Caco-2 (cell line): ENCODE measurements at regions not wholly inside any gene's neighbourhood (a gene's known extent, or its start where the extent isn't known, plus 50 kb on each side); places are given as distances from the start of the nearest gene placed in this dataset.

Source experiments
- BruUV-seq: library from RNA; stranded (reverse); fragments of 400-500 nt; replicated peaks from 2 replicates; lab custom pipeline; 2021; lab: Mats Ljungman, UMichigan
- CTCF ChIA-PET: fragments of 300-600 bp; sonication (Branson Sonifier 250); formaldehyde crosslinking; loops from one replicate; lab custom pipeline; 2022; ENCODE audit warnings: antibody characterized with exemption; lab: Charles Lee
- POLR2A ChIA-PET: fragments of 300-600 bp; sonication (Branson Sonifier 250); formaldehyde crosslinking; loops from one replicate; lab custom pipeline; 2022; ENCODE audit warnings: antibody characterized with exemption; lab: Charles Lee
- DNase-seq, 2 experiments: peaks; one replicate each; pipeline versions ENCODE4 v3.0.0 to v3.0.0-alpha.2; 2020 to 2022
- H3K27me3 ChIP-seq: replicated peaks from 2 replicates; pipeline ENCODE4 v1.6.0; 2011; ENCODE audit warnings: low read length; ENCODE audit not compliant: control insufficient read depth, insufficient read depth
- H3K36me3 ChIP-seq: 2 replicates; pipeline ENCODE4 v1.5.1; 2011; ENCODE audit warnings: low read length; ENCODE audit not compliant: control insufficient read depth, insufficient read depth
- H3K4me1 ChIP-seq: fragments of 250-450 bp; sonication (Bioruptor Pico); 2 replicates; pipeline ENCODE4 v1.5.1; 2020; ENCODE audit warnings: mild to moderate bottlenecking
- H3K4me3 ChIP-seq: 2 replicates; pipeline ENCODE4 v1.5.1; 2011; ENCODE audit warnings: low read depth, mild to moderate bottlenecking, control low read depth, low read length
- H3K9me3 ChIP-seq: fragments of 250-450 bp; sonication (Bioruptor Pico); 2 replicates; pipeline ENCODE4 v1.5.1; 2020; ENCODE audit warnings: mild to moderate bottlenecking, moderate library complexity
- H3K27ac Mint-ChIP-seq: one replicate; pipeline ENCODE4 v1.8.0; 2022; ENCODE audit warnings: mixed read lengths; ENCODE audit not compliant: unreplicated experiment
- H3K27me3 Mint-ChIP-seq: one replicate; pipeline ENCODE4 v1.8.0; 2022; ENCODE audit warnings: mixed read lengths; ENCODE audit not compliant: insufficient read depth, unreplicated experiment
- H3K36me3 Mint-ChIP-seq: one replicate; pipeline ENCODE4 v1.8.0; 2022; ENCODE audit warnings: mild to moderate bottlenecking, mixed read lengths; ENCODE audit not compliant: insufficient read depth, unreplicated experiment
- H3K4me1 Mint-ChIP-seq: one replicate; pipeline ENCODE4 v1.8.0; 2022; ENCODE audit warnings: low read depth, mixed read lengths; ENCODE audit not compliant: unreplicated experiment
- H3K4me3 Mint-ChIP-seq: one replicate; pipeline ENCODE4 v1.8.0; 2022; ENCODE audit warnings: mild to moderate bottlenecking, moderate library complexity, mixed read lengths; ENCODE audit not compliant: unreplicated experiment
- H3K9me3 Mint-ChIP-seq: one replicate; pipeline ENCODE4 v1.8.0; 2022; ENCODE audit warnings: mixed read lengths; ENCODE audit not compliant: unreplicated experiment
- intact Hi-C: fragments of 100-400 bp; cut with micrococcal nuclease; formaldehyde crosslinking; loops from one replicate; pipeline ENCODE4 v1.10.0; 2022; ENCODE audit not compliant: unreplicated experiment
- TF ChIP-seq, protein P1 (sequence below), 2 experiments: fragments of 200-600 bp in 1 of 2; IDR thresholded peaks; 1 replicate in 1 of 2; 2 replicates in 1 of 2; pipeline versions ENCODE4 v1.5.1 to v1.8.0; 2011 to 2022; ENCODE audit warnings: antibody characterized with exemption in 1 of 2, control low read depth in 1 of 2, inconsistent platforms in 1 of 2, low read depth in 1 of 2, low read length in 1 of 2, mild to moderate bottlenecking in 1 of 2, moderate library complexity in 1 of 2; ENCODE audit not compliant: insufficient read depth in 1 of 2, severe bottlenecking in 1 of 2, unreplicated experiment in 1 of 2

DNA sequence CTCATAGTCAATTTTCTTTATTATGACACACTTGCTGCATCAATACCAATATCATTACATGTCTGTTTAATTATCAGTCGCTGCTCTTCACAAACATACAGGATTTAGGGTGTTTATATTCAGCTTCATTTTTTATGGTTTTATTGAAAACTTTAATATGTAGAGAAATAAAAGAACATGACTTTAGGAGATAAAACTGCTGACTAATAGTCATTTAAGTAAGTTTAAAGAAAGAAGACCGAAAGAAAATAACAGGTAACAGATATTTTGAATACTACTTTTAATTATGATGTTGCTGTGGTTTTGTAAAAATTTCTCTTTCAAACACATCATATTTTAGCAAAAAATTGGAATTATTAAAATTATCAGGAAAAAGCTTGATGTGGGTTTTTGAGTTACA, 685.1 kb upstream of the BRINP3 start:
- no peaks in the 10 kb centered on the region for H3K36me3 Mint-ChIP-seq
- no peaks in the 10 kb centered on the region for H3K4me1 Mint-ChIP-seq
- Histone ChIP-seq H3K4me1 (no peaks in the 10 kb centered on the region), H3K36me3 (no peaks in the 10 kb centered on the region), H3K9me3 (no peaks in the 10 kb centered on the region), H3K4me3 (no peak overlapping the region), H3K27me3 (no peaks in the 10 kb centered on the region)
- ChIA-PET POLR2A (no interaction called here), CTCF (no interaction called here)
- intact Hi-C loops = no loop called here
- no peak for DNase-seq
- no peak overlapping the region for H3K4me3 Mint-ChIP-seq
- H3K9me3 Mint-ChIP-seq = no peaks in the 10 kb centered on the region
- no TSS peak for BruUV-seq
- TF ChIP-seq, protein P1, sequence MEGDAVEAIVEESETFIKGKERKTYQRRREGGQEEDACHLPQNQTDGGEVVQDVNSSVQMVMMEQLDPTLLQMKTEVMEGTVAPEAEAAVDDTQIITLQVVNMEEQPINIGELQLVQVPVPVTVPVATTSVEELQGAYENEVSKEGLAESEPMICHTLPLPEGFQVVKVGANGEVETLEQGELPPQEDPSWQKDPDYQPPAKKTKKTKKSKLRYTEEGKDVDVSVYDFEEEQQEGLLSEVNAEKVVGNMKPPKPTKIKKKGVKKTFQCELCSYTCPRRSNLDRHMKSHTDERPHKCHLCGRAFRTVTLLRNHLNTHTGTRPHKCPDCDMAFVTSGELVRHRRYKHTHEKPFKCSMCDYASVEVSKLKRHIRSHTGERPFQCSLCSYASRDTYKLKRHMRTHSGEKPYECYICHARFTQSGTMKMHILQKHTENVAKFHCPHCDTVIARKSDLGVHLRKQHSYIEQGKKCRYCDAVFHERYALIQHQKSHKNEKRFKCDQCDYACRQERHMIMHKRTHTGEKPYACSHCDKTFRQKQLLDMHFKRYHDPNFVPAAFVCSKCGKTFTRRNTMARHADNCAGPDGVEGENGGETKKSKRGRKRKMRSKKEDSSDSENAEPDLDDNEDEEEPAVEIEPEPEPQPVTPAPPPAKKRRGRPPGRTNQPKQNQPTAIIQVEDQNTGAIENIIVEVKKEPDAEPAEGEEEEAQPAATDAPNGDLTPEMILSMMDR (IDR thresholded peaks at IDR 0.05; ENCODE audit: insufficient read depth in 1 of 2, low read depth in 1 of 2, low read length in 1 of 2, severe bottlenecking in 1 of 2, unreplicated experiment in 1 of 2) = no peak
- H3K27me3 Mint-ChIP-seq = no peaks in the 10 kb centered on the region
- H3K27ac Mint-ChIP-seq = no peak overlapping the region

DNA sequence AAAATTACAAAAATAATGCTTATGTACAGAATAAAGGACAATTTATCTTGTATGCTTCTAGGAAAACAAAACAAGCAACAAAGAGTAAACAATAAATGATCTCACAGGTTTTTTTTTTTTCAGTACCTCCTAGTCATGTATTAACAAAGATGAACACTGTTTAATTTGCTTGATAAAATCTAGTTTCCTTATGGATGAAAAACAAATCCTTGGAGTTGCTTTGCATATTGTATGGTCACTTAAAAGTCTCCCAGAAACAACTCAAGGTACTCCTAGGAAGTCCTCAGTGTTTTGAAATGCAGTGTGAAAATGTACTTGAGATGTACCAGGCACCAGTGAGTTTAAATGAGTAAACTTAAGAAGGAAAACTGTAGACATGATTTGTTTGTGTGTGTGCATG, 686.0 kb upstream of the BRINP3 start:
- no peaks in the 10 kb centered on the region for H3K36me3 Mint-ChIP-seq
- intact Hi-C loops = no loop called here
- H3K27ac Mint-ChIP-seq = no peak overlapping the region
- DNase-seq = no peak
- Histone ChIP-seq H3K4me3 (no peak overlapping the region), H3K9me3 (no peaks in the 10 kb centered on the region), H3K4me1 (no peaks in the 10 kb centered on the region), H3K27me3 (no peaks in the 10 kb centered on the region), H3K36me3 (no peaks in the 10 kb centered on the region)
- no peaks in the 10 kb centered on the region for H3K4me1 Mint-ChIP-seq
- H3K9me3 Mint-ChIP-seq = no peaks in the 10 kb centered on the region
- no TSS peak for BruUV-seq
- no peak overlapping the region for H3K4me3 Mint-ChIP-seq
- TF ChIP-seq, protein P1 (IDR thresholded peaks at IDR 0.05; ENCODE audit: insufficient read depth in 1 of 2, low read depth in 1 of 2, low read length in 1 of 2, severe bottlenecking in 1 of 2, unreplicated experiment in 1 of 2) = no peak
- ChIA-PET CTCF (no interaction called here), POLR2A (no interaction called here)
- no peaks in the 10 kb centered on the region for H3K27me3 Mint-ChIP-seq

DNA sequence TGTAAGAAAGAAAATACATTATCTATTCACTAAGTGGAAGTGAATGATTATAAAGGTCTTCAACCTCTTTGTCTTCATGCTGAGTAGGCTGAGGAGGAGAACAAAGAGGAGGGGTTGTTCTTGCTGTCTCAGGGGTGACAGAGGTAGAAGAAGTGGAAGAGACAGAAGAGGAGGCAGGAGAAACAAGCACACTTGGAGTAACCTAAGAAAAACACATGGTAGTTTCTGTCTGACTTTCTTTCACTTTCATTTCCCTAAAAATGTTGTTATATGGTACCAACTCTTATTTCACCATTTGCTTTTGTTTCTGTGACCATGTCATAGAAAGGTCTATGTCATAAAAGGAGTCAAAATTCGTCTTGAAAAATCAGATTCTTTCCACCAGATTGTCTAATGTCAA, 696.6 kb upstream of the BRINP3 start:
- Mint-ChIP-seq H3K36me3 (no peaks in the 10 kb centered on the region), H3K9me3 (no peaks in the 10 kb centered on the region), H3K4me1 (no peaks in the 10 kb centered on the region), H3K27me3 (no peaks in the 10 kb centered on the region), H3K27ac (no peak overlapping the region), H3K4me3 (no peak overlapping the region)
- POLR2A ChIA-PET = no interaction called here
- Histone ChIP-seq H3K36me3 (no peaks in the 10 kb centered on the region), H3K27me3 (no peaks in the 10 kb centered on the region), H3K4me3 (no peak overlapping the region), H3K9me3 (no peaks in the 10 kb centered on the region), H3K4me1 (no peaks in the 10 kb centered on the region)
- CTCF ChIA-PET = no interaction called here
- TF ChIP-seq, protein P1 (IDR thresholded peaks at IDR 0.05; ENCODE audit: insufficient read depth in 1 of 2, low read depth in 1 of 2, low read length in 1 of 2, severe bottlenecking in 1 of 2, unreplicated experiment in 1 of 2) = no peak
- DNase-seq = no peak
- intact Hi-C loops = no loop called here
- BruUV-seq = no TSS peak
